ENCODE measurements at regions not wholly inside any gene's neighbourhood (a gene's known extent, or its start where the extent isn't known, plus 50 kb on each side); places are given as distances from the start of the nearest gene placed in this dataset.

- H3K36me3 ChIP-seq: no peaks in the 10 kb centered on the region
- no peak overlapping the region for H3K4me3 ChIP-seq
- no peak for DNase-seq (ENCODE audit: low spot score)
- H3K9me3 ChIP-seq: no peaks in the 10 kb centered on the region
- TF ChIP-seq CTCF (IDR thresholded peaks at IDR 0.05): no peak
- no peaks in the 10 kb centered on the region for H3K4me1 ChIP-seq
- H3K27me3 ChIP-seq: no peaks in the 10 kb centered on the region
- no peak overlapping the region for H3K27ac ChIP-seq
Observed at GRCh38 chr4:42315231-42315630, 82.1 kb upstream of the SHISA3 start.

- H3K36me3 ChIP-seq: no peaks in the 10 kb centered on the region
- H3K27ac ChIP-seq: no peak overlapping the region
- H3K27me3 ChIP-seq: no peaks in the 10 kb centered on the region
- no peak for DNase-seq (ENCODE audit: low spot score)
- no peaks in the 10 kb centered on the region for H3K9me3 ChIP-seq
- H3K4me1 ChIP-seq: no peaks in the 10 kb centered on the region
- no peak for TF ChIP-seq CTCF (IDR thresholded peaks at IDR 0.05)
- no peak overlapping the region for H3K4me3 ChIP-seq
Observed at GRCh38 chr4:42320822-42321388, 76.4 kb upstream of the SHISA3 start.

GRCh38 chr4:42326040-42326439 lies 71.2 kb upstream of the SHISA3 start:
- Histone ChIP-seq H3K4me1 (peaks cover 0 to 3% of the 10 kb centered on the region in 2 donors), H3K36me3 (no peaks in the 10 kb centered on the region), H3K9me3 (no peaks in the 10 kb centered on the region), H3K27me3 (no peaks in the 10 kb centered on the region), H3K27ac (no peak overlapping the region), H3K4me3 (no peak overlapping the region)
- no peak for TF ChIP-seq CTCF (IDR thresholded peaks at IDR 0.05)
- DNase-seq (ENCODE audit: low spot score): no peak

- H3K4me1 ChIP-seq: peaks cover 0 to 3% of the 10 kb centered on the region in 2 donors
- H3K27me3 ChIP-seq: no peaks in the 10 kb centered on the region
- H3K27ac ChIP-seq: no peak overlapping the region
- no peaks in the 10 kb centered on the region for H3K9me3 ChIP-seq
- no peak for DNase-seq (ENCODE audit: low spot score)
- no peaks in the 10 kb centered on the region for H3K36me3 ChIP-seq
- no peak overlapping the region for H3K4me3 ChIP-seq
- TF ChIP-seq CTCF (IDR thresholded peaks at IDR 0.05): no peak
Observed at GRCh38 chr4:42326524-42326923, 70.8 kb upstream of the SHISA3 start.

- Histone ChIP-seq H3K27me3 (no peaks in the 10 kb centered on the region), H3K4me1 (peaks cover 0 to 3% of the 10 kb centered on the region in 2 donors), H3K9me3 (no peaks in the 10 kb centered on the region), H3K27ac (no peak overlapping the region), H3K4me3 (no peak overlapping the region), H3K36me3 (no peaks in the 10 kb centered on the region)
- no peak for DNase-seq (ENCODE audit: low spot score)
- TF ChIP-seq CTCF (IDR thresholded peaks at IDR 0.05): no peak
Observed at GRCh38 chr4:42327323-42327722, 70.0 kb upstream of the SHISA3 start.

GRCh38 chr4:42328978-42329377 lies 68.3 kb upstream of the SHISA3 start:
- no peak for DNase-seq (ENCODE audit: low spot score)
- peaks cover 0 to 3% of the 10 kb centered on the region in 2 donors for H3K4me1 ChIP-seq
- no peaks in the 10 kb centered on the region for H3K9me3 ChIP-seq
- no peaks in the 10 kb centered on the region for H3K36me3 ChIP-seq
- no peak overlapping the region for H3K4me3 ChIP-seq
- no peak for TF ChIP-seq CTCF (IDR thresholded peaks at IDR 0.05)
- no peaks in the 10 kb centered on the region for H3K27me3 ChIP-seq
- no peak overlapping the region for H3K27ac ChIP-seq
